Hematopoietic multipotent progenitor cell treated with erythropoietin and hydrocortisone succinate and interleukin-3 and kit ligand, for 4 days (in vitro differentiated cells): ENCODE measurements at regions not wholly inside any gene's neighbourhood (a gene's known extent, or its start where the extent isn't known, plus 50 kb on each side); places are given as distances from the start of the nearest gene placed in this dataset.
"Not testable (repeated sequence)": the region's sequence is repeated elsewhere in the genome, so short reads cannot be mapped to it uniquely, and the experiment has no call there.

Source experiments
- DNase-seq: peaks from one replicate; pipeline ENCODE4 v3.0.0-alpha.2; 2015

- no peak for DNase-seq
Measured at GRCh38 chr1:118445156-118445555, 260.1 kb upstream of the SPAG17 start.

GRCh38 chr1:118442214-118442613 is 257.2 kb upstream of the SPAG17 start:
- no peak for DNase-seq

GRCh38 chr1:118437664-118438063 is 252.6 kb upstream of the SPAG17 start:
- DNase-seq, result no peak

- no peak for DNase-seq
Measured at GRCh38 chr1:118429856-118430255, 244.8 kb upstream of the SPAG17 start.

- no peak for DNase-seq
Measured at GRCh38 chr1:118421868-118422350, 236.9 kb upstream of the SPAG17 start.

GRCh38 chr1:118404024-118404423 is 219.0 kb upstream of the SPAG17 start:
- DNase-seq, result no peak

- no peak for DNase-seq
Measured at GRCh38 chr1:118397496-118397859, 212.4 kb upstream of the SPAG17 start.

GRCh38 chr1:118396829-118397495 is 211.9 kb upstream of the SPAG17 start:
- DNase-seq, result no peak

GRCh38 chr1:118396279-118396678 is 211.3 kb upstream of the SPAG17 start:
- DNase-seq, result no peak

GRCh38 chr1:118395430-118395991 is 210.5 kb upstream of the SPAG17 start:
- no peak for DNase-seq

- DNase-seq, result no peak
Measured at GRCh38 chr1:118390955-118391354, 205.9 kb upstream of the SPAG17 start.

- DNase-seq, result no peak
Measured at GRCh38 chr1:118388301-118388959, 203.4 kb upstream of the SPAG17 start.

- DNase-seq, result no peak
Measured at GRCh38 chr1:118381197-118381869, 196.3 kb upstream of the SPAG17 start.

GRCh38 chr1:118377183-118377582 is 192.2 kb upstream of the SPAG17 start:
- not testable (repeated sequence) for DNase-seq

- DNase-seq, result no peak
Measured at GRCh38 chr1:118371612-118372011, 186.6 kb upstream of the SPAG17 start.

- DNase-seq, result no peak
Measured at GRCh38 chr1:118370861-118371260, 185.8 kb upstream of the SPAG17 start.

- no peak for DNase-seq
Measured at GRCh38 chr1:118366286-118366685, 181.3 kb upstream of the SPAG17 start.

- no peak for DNase-seq
Measured at GRCh38 chr1:118364882-118365281, 179.9 kb upstream of the SPAG17 start.

- no peak for DNase-seq
Measured at GRCh38 chr1:118363396-118363795, 178.4 kb upstream of the SPAG17 start.

GRCh38 chr1:118360817-118361216 is 175.8 kb upstream of the SPAG17 start:
- no peak for DNase-seq

GRCh38 chr1:118346936-118347335 is 161.9 kb upstream of the SPAG17 start:
- DNase-seq, result no peak

- DNase-seq, result no peak
Measured at GRCh38 chr1:118340928-118341910, 156.2 kb upstream of the SPAG17 start.
